HL-60 (cell line): ENCODE measurements at regions not wholly inside any gene's neighbourhood (a gene's known extent, or its start where the extent isn't known, plus 50 kb on each side); places are given as distances from the start of the nearest gene placed in this dataset.

Experiments used
- DNase-seq, 2 experiments: peaks; one replicate each; pipeline ENCODE4 v3.0.0-alpha.2; 2010 to 2020; ENCODE audit warnings: low read depth in 1 of 2, low spot score in 1 of 2
- H3K27ac ChIP-seq: fragments of 250-450 bp; sonication (Bioruptor Pico); replicated peaks from 2 replicates; pipeline ENCODE4 v1.5.1; 2020; ENCODE audit warnings: mild to moderate bottlenecking, moderate library complexity
- H3K27me3 ChIP-seq: fragments of 250-450 bp; sonication (Bioruptor Pico); 2 replicates; pipeline ENCODE4 v1.5.1; 2021; ENCODE audit warnings: mild to moderate bottlenecking, moderate library complexity; ENCODE audit not compliant: insufficient read depth, poor library complexity, severe bottlenecking
- H3K4me3 ChIP-seq: replicated peaks from 2 replicates; pipeline ENCODE4 v1.5.1; 2011; ENCODE audit warnings: mild to moderate bottlenecking, control low read depth, low read length; ENCODE audit not compliant: insufficient read depth
- GABPA ChIP-seq: IDR thresholded peaks from 2 replicates; pipeline ENCODE4 v1.6.1; 2012; ENCODE audit warnings: low read depth
- POLR2AphosphoS5 ChIP-seq: IDR thresholded peaks from 2 replicates; pipeline ENCODE4 v1.6.1; 2012; ENCODE audit warnings: low read depth
- SPI1 ChIP-seq: IDR thresholded peaks from 2 replicates; pipeline ENCODE4 v1.6.1; 2012; ENCODE audit warnings: low read depth, mild to moderate bottlenecking, borderline replicate concordance
- TF ChIP-seq, protein P1 (sequence below): IDR thresholded peaks from one replicate; pipeline ENCODE4 v1.5.1; 2011; ENCODE audit warnings: low read length, control low read depth, inconsistent platforms; ENCODE audit not compliant: insufficient read depth
- TF ChIP-seq, protein P2 (sequence below): IDR thresholded peaks from 2 replicates; pipeline ENCODE4 v1.6.1; 2012; ENCODE audit warnings: low read depth; ENCODE audit not compliant: insufficient replicate concordance

DNA sequence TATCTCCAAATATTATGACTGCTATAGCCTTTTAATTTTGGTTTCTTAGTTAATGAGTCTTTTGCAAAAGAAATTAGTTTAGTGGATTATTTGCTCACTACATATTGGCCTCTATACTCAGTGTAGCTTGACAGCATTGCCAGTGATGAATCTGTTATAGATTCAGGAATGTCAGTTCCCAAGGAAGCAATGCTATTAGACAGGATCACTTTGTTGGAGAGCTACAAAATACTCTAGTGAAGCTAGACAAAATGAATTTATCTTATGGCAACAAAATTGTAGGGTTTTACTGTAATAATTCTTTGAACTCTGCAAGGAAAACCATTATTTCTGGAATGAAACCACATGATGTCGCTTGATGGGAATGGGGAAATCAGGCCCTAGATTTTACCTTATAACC is 543.3 kb downstream of the SQOR start:
- TF ChIP-seq, protein P1, sequence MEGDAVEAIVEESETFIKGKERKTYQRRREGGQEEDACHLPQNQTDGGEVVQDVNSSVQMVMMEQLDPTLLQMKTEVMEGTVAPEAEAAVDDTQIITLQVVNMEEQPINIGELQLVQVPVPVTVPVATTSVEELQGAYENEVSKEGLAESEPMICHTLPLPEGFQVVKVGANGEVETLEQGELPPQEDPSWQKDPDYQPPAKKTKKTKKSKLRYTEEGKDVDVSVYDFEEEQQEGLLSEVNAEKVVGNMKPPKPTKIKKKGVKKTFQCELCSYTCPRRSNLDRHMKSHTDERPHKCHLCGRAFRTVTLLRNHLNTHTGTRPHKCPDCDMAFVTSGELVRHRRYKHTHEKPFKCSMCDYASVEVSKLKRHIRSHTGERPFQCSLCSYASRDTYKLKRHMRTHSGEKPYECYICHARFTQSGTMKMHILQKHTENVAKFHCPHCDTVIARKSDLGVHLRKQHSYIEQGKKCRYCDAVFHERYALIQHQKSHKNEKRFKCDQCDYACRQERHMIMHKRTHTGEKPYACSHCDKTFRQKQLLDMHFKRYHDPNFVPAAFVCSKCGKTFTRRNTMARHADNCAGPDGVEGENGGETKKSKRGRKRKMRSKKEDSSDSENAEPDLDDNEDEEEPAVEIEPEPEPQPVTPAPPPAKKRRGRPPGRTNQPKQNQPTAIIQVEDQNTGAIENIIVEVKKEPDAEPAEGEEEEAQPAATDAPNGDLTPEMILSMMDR = no peak
- no peak for DNase-seq
- H3K27me3 ChIP-seq = no peaks in the 10 kb centered on the region
- no peak overlapping the region for H3K4me3 ChIP-seq
- no peak overlapping the region for H3K27ac ChIP-seq

DNA sequence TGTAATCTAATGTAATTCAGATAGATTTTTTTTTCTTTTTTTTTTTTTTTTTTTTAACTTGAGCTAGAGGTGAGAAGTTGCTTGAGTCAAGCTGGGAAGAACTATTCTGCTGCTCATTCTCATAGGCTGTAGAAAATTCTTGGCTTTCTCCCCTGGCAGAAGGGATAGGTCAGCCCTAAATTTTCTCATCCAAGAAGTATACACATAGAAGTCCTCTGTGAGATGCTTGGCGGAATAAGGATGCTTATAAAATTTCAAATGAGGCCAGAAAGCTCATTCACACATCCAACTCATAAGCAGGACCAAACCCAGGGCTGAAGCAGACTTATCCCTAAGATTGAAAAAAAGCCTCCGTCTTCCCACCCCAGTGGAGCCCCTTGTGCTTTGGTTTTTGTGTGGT is 572.5 kb downstream of the SQOR start:
- no peak for TF ChIP-seq POLR2AphosphoS5
- TF ChIP-seq, protein P1 = no peak
- TF ChIP-seq GABPA = no peak
- TF ChIP-seq SPI1 = no peak
- TF ChIP-seq, protein P2, sequence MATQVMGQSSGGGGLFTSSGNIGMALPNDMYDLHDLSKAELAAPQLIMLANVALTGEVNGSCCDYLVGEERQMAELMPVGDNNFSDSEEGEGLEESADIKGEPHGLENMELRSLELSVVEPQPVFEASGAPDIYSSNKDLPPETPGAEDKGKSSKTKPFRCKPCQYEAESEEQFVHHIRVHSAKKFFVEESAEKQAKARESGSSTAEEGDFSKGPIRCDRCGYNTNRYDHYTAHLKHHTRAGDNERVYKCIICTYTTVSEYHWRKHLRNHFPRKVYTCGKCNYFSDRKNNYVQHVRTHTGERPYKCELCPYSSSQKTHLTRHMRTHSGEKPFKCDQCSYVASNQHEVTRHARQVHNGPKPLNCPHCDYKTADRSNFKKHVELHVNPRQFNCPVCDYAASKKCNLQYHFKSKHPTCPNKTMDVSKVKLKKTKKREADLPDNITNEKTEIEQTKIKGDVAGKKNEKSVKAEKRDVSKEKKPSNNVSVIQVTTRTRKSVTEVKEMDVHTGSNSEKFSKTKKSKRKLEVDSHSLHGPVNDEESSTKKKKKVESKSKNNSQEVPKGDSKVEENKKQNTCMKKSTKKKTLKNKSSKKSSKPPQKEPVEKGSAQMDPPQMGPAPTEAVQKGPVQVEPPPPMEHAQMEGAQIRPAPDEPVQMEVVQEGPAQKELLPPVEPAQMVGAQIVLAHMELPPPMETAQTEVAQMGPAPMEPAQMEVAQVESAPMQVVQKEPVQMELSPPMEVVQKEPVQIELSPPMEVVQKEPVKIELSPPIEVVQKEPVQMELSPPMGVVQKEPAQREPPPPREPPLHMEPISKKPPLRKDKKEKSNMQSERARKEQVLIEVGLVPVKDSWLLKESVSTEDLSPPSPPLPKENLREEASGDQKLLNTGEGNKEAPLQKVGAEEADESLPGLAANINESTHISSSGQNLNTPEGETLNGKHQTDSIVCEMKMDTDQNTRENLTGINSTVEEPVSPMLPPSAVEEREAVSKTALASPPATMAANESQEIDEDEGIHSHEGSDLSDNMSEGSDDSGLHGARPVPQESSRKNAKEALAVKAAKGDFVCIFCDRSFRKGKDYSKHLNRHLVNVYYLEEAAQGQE = no peak
- H3K27ac ChIP-seq = no peak overlapping the region
- H3K27me3 ChIP-seq = no peaks in the 10 kb centered on the region
- no peak overlapping the region for H3K4me3 ChIP-seq
- no peak for DNase-seq

DNA sequence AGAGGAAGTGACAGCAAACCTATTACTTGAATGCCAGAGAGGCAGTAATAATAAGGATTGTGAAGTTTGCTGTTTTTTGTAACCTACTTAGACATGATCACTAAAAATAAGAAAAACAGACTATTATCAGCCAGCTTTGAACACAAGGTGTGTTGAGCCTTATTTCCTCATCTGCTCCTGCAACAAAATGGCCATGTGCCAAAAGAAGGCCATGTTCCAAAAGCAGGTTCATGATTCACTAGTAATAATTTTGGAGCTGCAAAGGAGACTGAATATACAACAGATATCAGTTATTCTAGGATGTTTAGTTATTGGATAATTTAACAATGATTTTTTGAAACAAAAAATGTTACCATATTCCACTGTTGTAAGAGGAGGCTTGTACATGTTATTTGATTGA is 578.7 kb downstream of the SQOR start:
- DNase-seq = no peak
- TF ChIP-seq, protein P2 = no peak
- TF ChIP-seq, protein P1 = no peak
- no peak for TF ChIP-seq GABPA
- TF ChIP-seq POLR2AphosphoS5 = no peak
- H3K27me3 ChIP-seq = no peaks in the 10 kb centered on the region
- H3K27ac ChIP-seq = no peak overlapping the region
- no peak overlapping the region for H3K4me3 ChIP-seq

DNA sequence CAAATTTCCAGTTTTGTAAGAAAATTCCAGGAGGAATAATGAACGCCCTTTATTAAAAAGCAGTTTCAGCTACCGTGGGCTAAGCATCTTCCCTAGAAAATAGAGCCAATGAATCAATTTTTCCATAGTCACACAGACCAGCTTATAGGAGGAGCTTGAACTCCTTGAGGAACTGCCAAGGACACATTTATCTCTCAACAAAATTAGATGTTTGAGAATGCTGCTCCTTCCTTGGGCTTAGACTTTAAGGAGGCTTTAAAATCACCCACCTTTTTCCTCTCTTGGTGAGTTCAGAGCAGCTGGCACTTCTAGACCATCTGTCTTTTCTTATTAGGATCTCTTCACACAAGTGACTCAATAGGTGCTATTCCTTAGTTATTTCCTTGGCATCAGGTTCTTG is 588.0 kb downstream of the SQOR start:
- Histone ChIP-seq H3K4me3 (no peak overlapping the region), H3K27me3 (no peaks in the 10 kb centered on the region), H3K27ac (no peak overlapping the region)
- TF ChIP-seq SPI1 = no peak
- TF ChIP-seq POLR2AphosphoS5 = no peak
- TF ChIP-seq GABPA = no peak
- TF ChIP-seq, protein P1 = no peak
- TF ChIP-seq, protein P2 = no peak
- DNase-seq = no peak
